HG02852 (cell line): ENCODE measurements at regions not wholly inside any gene's neighbourhood (a gene's known extent, or its start where the extent isn't known, plus 50 kb on each side); places are given as distances from the start of the nearest gene placed in this dataset.
A peak's percentile ranks its signal among the peaks of the same experiment; 100 is the strongest.

Source experiments
- ATAC-seq: cut with Tn5 transposase; IDR thresholded peaks from one replicate; pipeline ENCODE4 v1.9.1; 2021; ENCODE audit warnings: mild to moderate bottlenecking, moderate library complexity; ENCODE audit not compliant: unreplicated experiment

DNA sequence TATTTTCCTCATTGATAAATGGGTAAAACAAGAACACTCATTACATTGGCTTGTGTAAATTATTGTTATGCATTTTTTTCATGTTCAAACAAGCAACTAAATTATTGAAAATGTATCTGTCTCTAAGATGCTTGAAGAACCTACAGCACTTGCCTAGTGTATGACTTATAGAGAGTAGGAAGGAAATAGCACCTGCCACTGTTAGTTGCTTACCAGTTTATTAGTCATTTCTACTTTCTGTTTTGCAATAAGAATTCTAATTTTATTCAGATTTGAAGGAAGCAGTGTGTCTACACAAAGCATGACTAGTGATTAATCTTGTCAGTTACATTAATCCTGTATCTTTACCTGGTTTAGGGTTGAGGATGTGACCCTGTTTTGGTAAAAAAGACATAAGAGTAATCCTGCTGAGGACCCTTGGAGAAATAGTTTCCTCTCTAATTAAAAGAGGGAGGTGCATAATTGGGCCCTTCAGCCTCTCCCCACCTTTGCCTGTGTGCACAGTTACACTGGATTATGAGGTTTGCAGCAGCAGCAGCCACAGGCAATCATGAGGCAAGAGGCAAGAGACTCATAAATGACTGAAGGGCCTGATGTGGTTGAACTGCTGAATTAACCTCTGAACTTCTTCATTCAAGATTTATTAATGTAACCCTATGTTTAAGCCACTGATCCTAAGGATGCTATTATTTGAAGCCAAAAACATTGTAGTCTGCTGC is 1202.1 kb downstream of the ADGRL3 start:
- ATAC-seq: no peak

- ATAC-seq: peak; percentile 72
Measured at GRCh38 chr4:62399242-62399641, 1199.1 kb downstream of the ADGRL3 start.

GRCh38 chr4:62398318-62398717 is 1198.2 kb downstream of the ADGRL3 start:
- no peak for ATAC-seq

- no peak for ATAC-seq
Measured at GRCh38 chr4:62394766-62395165, 1194.6 kb downstream of the ADGRL3 start.

DNA sequence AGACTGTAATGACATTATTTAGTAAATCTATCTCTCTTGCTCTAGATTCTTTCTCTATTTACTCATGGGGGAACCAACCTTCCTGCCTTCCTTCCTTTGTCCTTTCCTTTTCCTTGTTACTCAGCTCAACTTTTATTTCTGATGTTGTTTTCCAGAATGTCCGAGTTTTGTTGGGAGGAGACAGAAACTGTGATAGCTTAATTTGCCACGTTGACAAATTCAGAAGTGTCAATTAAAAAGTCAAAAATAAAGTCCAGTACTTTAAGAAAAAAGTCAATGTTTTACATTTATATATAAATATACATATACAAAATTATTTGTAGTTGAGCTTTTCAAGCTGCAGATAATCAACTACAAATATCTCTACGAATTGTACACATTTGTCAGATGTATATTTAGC is 1187.7 kb downstream of the ADGRL3 start:
- no peak for ATAC-seq

- ATAC-seq: no peak
Measured at GRCh38 chr4:62377700-62378099, 1177.6 kb downstream of the ADGRL3 start.

GRCh38 chr4:62377245-62377644 is 1177.1 kb downstream of the ADGRL3 start:
- no peak for ATAC-seq

GRCh38 chr4:62366939-62367338 is 1166.8 kb downstream of the ADGRL3 start:
- ATAC-seq: no peak

DNA sequence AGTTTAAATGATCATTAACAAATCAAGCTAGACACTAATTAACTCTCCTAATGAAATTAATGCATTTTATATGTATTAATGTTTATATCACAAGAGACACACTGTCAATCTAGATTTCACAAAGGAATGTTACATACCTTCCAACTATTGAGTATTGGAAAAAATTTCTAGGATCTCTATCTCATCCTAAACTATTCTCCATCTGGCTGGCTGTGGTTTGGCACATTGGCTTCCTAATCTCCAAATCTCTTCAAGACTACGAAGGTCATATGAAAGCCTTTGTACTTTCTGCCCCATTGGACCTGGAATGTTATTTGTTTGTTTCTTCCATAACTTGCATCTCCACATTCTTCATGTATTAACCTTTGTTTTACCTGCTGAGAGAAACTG is 1160.0 kb downstream of the ADGRL3 start:
- ATAC-seq: no peak

GRCh38 chr4:62359441-62360155 is 1159.5 kb downstream of the ADGRL3 start:
- no peak for ATAC-seq

DNA sequence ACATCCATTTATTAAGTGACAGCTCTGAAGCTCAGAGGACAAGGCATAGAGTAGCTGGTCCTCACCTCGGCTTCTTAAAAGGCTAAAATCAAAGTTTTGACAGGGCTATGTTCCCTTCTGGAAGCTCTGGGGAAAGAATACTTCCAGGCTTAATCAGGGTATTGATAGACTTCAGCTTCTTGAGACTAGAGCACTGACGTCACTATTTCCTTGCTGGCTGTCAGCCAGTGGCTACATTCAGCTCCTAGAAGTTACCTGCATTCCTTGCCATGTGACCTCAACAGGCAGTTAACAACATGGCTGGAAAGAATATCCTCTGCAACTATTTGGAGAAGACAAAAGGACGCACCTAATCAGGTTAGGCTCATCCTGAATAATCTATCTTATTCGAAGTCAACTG is 1144.8 kb downstream of the ADGRL3 start:
- no peak for ATAC-seq

DNA sequence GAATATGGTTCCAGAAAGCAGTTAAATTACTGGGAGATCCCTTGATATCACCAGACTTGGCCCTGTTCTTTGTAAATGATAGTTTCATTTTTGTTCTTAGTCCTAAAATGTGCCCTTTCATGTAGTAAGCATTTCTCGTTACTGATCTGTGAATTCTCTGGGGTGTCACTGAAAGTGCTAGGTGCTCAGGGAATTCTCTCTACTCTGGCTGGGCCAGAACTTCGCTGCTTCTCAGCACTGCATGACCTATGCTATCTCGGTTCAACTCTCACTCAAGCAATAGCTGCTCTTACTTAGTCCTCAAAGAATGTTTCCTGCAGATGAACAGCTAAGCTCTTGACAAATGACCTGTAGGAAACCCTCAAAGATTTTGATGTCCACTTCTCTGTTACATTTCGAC is 1144.3 kb downstream of the ADGRL3 start:
- ATAC-seq: no peak

GRCh38 chr4:62342346-62342745 is 1142.2 kb downstream of the ADGRL3 start:
- no peak for ATAC-seq

GRCh38 chr4:62328526-62328925 is 1128.4 kb downstream of the ADGRL3 start:
- ATAC-seq: no peak

GRCh38 chr4:62327612-62328297 is 1127.6 kb downstream of the ADGRL3 start:
- ATAC-seq: no peak

DNA sequence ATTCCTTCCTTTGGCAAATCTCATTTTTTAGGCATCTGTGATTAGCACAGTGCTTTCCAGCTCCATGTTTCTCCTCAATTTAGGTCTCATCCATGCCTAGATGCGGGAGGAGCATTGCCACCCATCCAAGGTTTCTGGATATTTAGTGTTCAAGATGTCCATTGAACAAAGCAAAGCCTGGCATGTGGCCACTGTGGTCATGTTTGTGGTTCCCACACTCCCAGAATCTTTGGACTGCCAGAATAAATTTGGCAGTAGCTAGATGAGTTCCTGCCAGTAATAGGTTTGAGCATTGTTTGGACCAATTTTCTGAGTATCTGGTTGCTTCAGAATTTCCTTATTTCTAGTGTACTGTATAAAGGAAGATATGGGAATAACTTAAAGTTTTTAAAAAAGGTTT is 1124.1 kb downstream of the ADGRL3 start:
- ATAC-seq: no peak

- ATAC-seq: no peak
Measured at GRCh38 chr4:62320612-62321011, 1120.5 kb downstream of the ADGRL3 start.

DNA sequence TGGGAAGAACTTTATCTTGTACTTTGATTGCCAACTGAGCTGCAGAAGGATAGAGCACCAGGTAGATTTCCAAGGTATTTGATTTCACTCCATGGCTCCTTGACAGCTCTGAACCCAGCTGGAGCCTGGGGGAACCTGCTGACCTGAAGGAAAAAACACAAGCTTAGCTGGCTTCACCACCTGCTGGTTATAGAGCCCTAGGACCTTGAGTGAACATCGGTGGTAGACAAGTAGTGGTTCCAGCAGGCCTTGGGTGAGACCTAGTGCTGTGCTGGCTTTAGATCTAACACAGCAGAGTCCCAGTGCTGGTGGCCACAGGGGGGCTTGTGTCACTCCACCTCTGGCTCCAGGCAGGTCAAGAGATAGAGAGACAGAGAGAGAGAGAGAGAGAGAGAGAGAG is 1102.6 kb downstream of the ADGRL3 start:
- no peak for ATAC-seq

GRCh38 chr4:62301500-62301899 is 1101.4 kb downstream of the ADGRL3 start:
- no peak for ATAC-seq

DNA sequence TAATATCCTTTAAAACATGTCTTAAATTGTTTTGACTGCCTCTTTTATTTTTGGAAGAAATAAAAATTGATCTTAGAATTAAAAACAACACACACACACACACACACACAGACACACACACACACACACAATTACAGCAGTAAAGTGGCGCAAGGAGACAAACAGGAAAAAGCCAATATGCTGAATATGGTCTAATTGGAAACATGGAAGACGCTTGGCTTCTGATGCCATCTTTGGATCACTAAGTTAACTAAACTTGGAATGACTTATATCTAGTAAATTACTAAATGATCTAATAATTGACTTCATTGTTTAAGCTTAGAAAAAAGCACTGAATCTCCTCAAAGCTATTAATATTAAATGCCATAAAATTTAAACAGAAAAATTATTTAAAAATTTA is 1093.4 kb downstream of the ADGRL3 start:
- no peak for ATAC-seq

DNA sequence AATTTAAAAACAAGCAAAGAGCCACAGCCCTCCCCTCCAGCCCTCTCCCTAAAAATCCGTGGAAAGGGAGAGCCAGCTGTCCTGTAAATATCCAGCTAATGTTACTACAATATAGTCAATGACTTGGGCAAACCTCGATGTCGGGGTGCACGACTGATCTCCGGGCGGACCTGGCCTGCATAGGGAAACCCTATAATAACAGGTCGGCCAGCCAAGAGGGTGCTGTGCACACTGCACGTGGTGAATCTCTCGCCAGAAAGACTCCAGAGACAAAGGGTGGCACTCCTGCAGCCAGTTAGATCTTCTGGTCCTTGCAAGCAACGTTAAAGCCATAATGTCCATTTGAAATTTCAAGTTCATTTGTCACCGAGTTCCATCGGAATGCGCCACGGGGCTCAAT is 1092.8 kb downstream of the ADGRL3 start:
- ATAC-seq: no peak
